Parathyroid adenoma (tissue), 2 donors: ENCODE measurements at regions not wholly inside any gene's neighbourhood (a gene's known extent, or its start where the extent isn't known, plus 50 kb on each side); places are given as distances from the start of the nearest gene placed in this dataset.

Source experiments
- H2AFZ ChIP-seq: fragments of 300-600 bp; sonication (generic); one replicate; pipeline ENCODE4 v1.7.0; 2017; ENCODE audit warnings: antibody characterized with exemption, mild to moderate bottlenecking
- H3K27ac ChIP-seq: fragments of 300-600 bp; sonication (generic); one replicate; pipeline ENCODE4 v1.7.0; 2017
- H3K27me3 ChIP-seq: fragments of 300-600 bp; sonication (generic); one replicate; pipeline ENCODE4 v1.7.0; 2017; ENCODE audit warnings: low read length; ENCODE audit not compliant: control insufficient read depth, insufficient read depth
- H3K36me3 ChIP-seq: fragments of 300-600 bp; sonication (generic); one replicate; pipeline ENCODE4 v1.7.0; 2017; ENCODE audit warnings: low read length; ENCODE audit not compliant: control insufficient read depth, insufficient read depth
- H3K4me1 ChIP-seq: fragments of 300-600 bp; sonication (generic); one replicate; pipeline ENCODE4 v1.7.0; 2017; ENCODE audit warnings: control low read depth
- H3K4me2 ChIP-seq: fragments of 300-600 bp; sonication (generic); one replicate; pipeline ENCODE4 v1.7.0; 2017; ENCODE audit warnings: low read length
- H3K4me3 ChIP-seq: fragments of 300-600 bp; sonication (generic); one replicate; pipeline ENCODE4 v1.7.0; 2017; ENCODE audit warnings: low read depth, low read length
- H3K79me2 ChIP-seq: fragments of 300-600 bp; sonication (generic); one replicate; pipeline ENCODE4 v1.7.0; 2017; ENCODE audit warnings: control low read depth
- H3K9ac ChIP-seq: fragments of 300-600 bp; sonication (generic); one replicate; pipeline ENCODE4 v1.7.0; 2017; ENCODE audit warnings: mild to moderate bottlenecking
- H3K9me3 ChIP-seq: fragments of 300-600 bp; sonication (generic); one replicate; pipeline ENCODE4 v1.7.0; 2017; ENCODE audit warnings: low read length; ENCODE audit not compliant: control insufficient read depth
- CTCF ChIP-seq: fragments of 300-600 bp; sonication (generic); IDR thresholded peaks from one replicate; pipeline ENCODE4 v1.7.0; 2017; ENCODE audit warnings: antibody characterized with exemption, mild to moderate bottlenecking
- donor health status: primary hyperparathyroidism.

GRCh38 chr2:195057001-195057400, 600.0 kb upstream of the SLC39A10 start:
- Histone ChIP-seq H3K27ac (no peak overlapping the region), H3K4me1 (no peaks in the 10 kb centered on the region), H3K9ac (no peak overlapping the region), H3K36me3 (no peaks in the 10 kb centered on the region), H3K27me3 (no peaks in the 10 kb centered on the region), H3K79me2 (no peaks in the 10 kb centered on the region), H3K9me3 (no peaks in the 10 kb centered on the region), H3K4me3 (no peak overlapping the region), H2AFZ (no peak overlapping the region), H3K4me2 (no peak overlapping the region)
- no peak for TF ChIP-seq CTCF

GRCh38 chr2:195055996-195056395, 601.0 kb upstream of the SLC39A10 start:
- no peaks in the 10 kb centered on the region for H3K36me3 ChIP-seq
- no peak overlapping the region for H2AFZ ChIP-seq
- H3K9me3 ChIP-seq: no peaks in the 10 kb centered on the region
- no peak overlapping the region for H3K27ac ChIP-seq
- TF ChIP-seq CTCF: no peak
- no peak overlapping the region for H3K9ac ChIP-seq
- H3K27me3 ChIP-seq: no peaks in the 10 kb centered on the region
- H3K4me3 ChIP-seq: no peak overlapping the region
- H3K4me1 ChIP-seq: no peaks in the 10 kb centered on the region
- H3K4me2 ChIP-seq: no peak overlapping the region
- H3K79me2 ChIP-seq: no peaks in the 10 kb centered on the region

- no peak overlapping the region for H3K9ac ChIP-seq
- H3K9me3 ChIP-seq: no peaks in the 10 kb centered on the region
- no peaks in the 10 kb centered on the region for H3K4me1 ChIP-seq
- H2AFZ ChIP-seq: no peak overlapping the region
- H3K4me2 ChIP-seq: no peak overlapping the region
- no peaks in the 10 kb centered on the region for H3K36me3 ChIP-seq
- no peak overlapping the region for H3K4me3 ChIP-seq
- H3K79me2 ChIP-seq: no peaks in the 10 kb centered on the region
- H3K27ac ChIP-seq: no peak overlapping the region
- no peak for TF ChIP-seq CTCF
- H3K27me3 ChIP-seq: no peaks in the 10 kb centered on the region
These were observed 605.6 kb upstream of the SLC39A10 start for GRCh38 chr2:195051401-195051800.

GRCh38 chr2:195049372-195050031, 607.5 kb upstream of the SLC39A10 start:
- Histone ChIP-seq H3K36me3 (no peaks in the 10 kb centered on the region), H3K4me3 (no peak overlapping the region), H3K27me3 (no peaks in the 10 kb centered on the region), H3K9ac (no peak overlapping the region), H3K27ac (no peak overlapping the region), H3K79me2 (no peaks in the 10 kb centered on the region), H3K4me2 (no peak overlapping the region), H2AFZ (no peak overlapping the region), H3K9me3 (no peaks in the 10 kb centered on the region), H3K4me1 (no peaks in the 10 kb centered on the region)
- no peak for TF ChIP-seq CTCF

GRCh38 chr2:195047955-195048354, 609.1 kb upstream of the SLC39A10 start:
- no peak for TF ChIP-seq CTCF
- Histone ChIP-seq H3K4me3 (no peak overlapping the region), H3K27ac (no peak overlapping the region), H3K27me3 (no peaks in the 10 kb centered on the region), H3K36me3 (no peaks in the 10 kb centered on the region), H3K9ac (no peak overlapping the region), H3K79me2 (no peaks in the 10 kb centered on the region), H3K9me3 (no peaks in the 10 kb centered on the region), H2AFZ (no peak overlapping the region), H3K4me1 (no peaks in the 10 kb centered on the region), H3K4me2 (no peak overlapping the region)
